ENCODE measurements at regions not wholly inside any gene's neighbourhood (a gene's known extent, or its start where the extent isn't known, plus 50 kb on each side); places are given as distances from the start of the nearest gene placed in this dataset.

GRCh38 chr9:135244271-135245221 is 157.1 kb downstream of the OLFM1 start:
- TF ChIP-seq REST (IDR thresholded peaks at IDR 0.05; ENCODE audit: insufficient read depth in 1 of 2, low read depth in 2 of 2, low read length in 2 of 2), result no peak
- no peak for TF ChIP-seq TAF1 (IDR thresholded peaks at IDR 0.05; ENCODE audit: borderline replicate concordance, insufficient read depth, low read length)
- TF ChIP-seq FOXP2 (optimal IDR thresholded peaks at IDR 0.05; ENCODE audit: borderline replicate concordance, extremely low read depth, extremely low read length, insufficient read depth), result no peak
- no peak for TF ChIP-seq POLR2AphosphoS5 (IDR thresholded peaks at IDR 0.05; ENCODE audit: low read depth, low read length)
- no peak for TF ChIP-seq SIN3A (IDR thresholded peaks at IDR 0.05; ENCODE audit: borderline replicate concordance, insufficient read depth, low read length)

- TF ChIP-seq REST (IDR thresholded peaks at IDR 0.05; ENCODE audit: insufficient read depth in 1 of 2, low read depth in 2 of 2, low read length in 2 of 2) (no peak), SIN3A (IDR thresholded peaks at IDR 0.05; ENCODE audit: borderline replicate concordance, insufficient read depth, low read length) (no peak), POLR2AphosphoS5 (IDR thresholded peaks at IDR 0.05; ENCODE audit: low read depth, low read length) (no peak), TAF1 (IDR thresholded peaks at IDR 0.05; ENCODE audit: borderline replicate concordance, insufficient read depth, low read length) (no peak), FOXP2 (optimal IDR thresholded peaks at IDR 0.05; ENCODE audit: borderline replicate concordance, extremely low read depth, extremely low read length, insufficient read depth) (no peak)
Observed at GRCh38 chr9:135245482-135246247, 158.2 kb downstream of the OLFM1 start.

- TF ChIP-seq SIN3A (IDR thresholded peaks at IDR 0.05; ENCODE audit: borderline replicate concordance, insufficient read depth, low read length), result no peak
- no peak for TF ChIP-seq FOXP2 (optimal IDR thresholded peaks at IDR 0.05; ENCODE audit: borderline replicate concordance, extremely low read depth, extremely low read length, insufficient read depth)
- no peak for TF ChIP-seq REST (IDR thresholded peaks at IDR 0.05; ENCODE audit: insufficient read depth in 1 of 2, low read depth in 2 of 2, low read length in 2 of 2)
- TF ChIP-seq POLR2AphosphoS5 (IDR thresholded peaks at IDR 0.05; ENCODE audit: low read depth, low read length), result no peak
- no peak for TF ChIP-seq TAF1 (IDR thresholded peaks at IDR 0.05; ENCODE audit: borderline replicate concordance, insufficient read depth, low read length)
Observed at GRCh38 chr9:135246248-135247205, 159.1 kb downstream of the OLFM1 start.

GRCh38 chr9:135247227-135247930 is 159.9 kb downstream of the OLFM1 start:
- TF ChIP-seq POLR2AphosphoS5 (IDR thresholded peaks at IDR 0.05; ENCODE audit: low read depth, low read length) (no peak), SIN3A (IDR thresholded peaks at IDR 0.05; ENCODE audit: borderline replicate concordance, insufficient read depth, low read length) (no peak), FOXP2 (optimal IDR thresholded peaks at IDR 0.05; ENCODE audit: borderline replicate concordance, extremely low read depth, extremely low read length, insufficient read depth) (no peak), TAF1 (IDR thresholded peaks at IDR 0.05; ENCODE audit: borderline replicate concordance, insufficient read depth, low read length) (no peak), REST (IDR thresholded peaks at IDR 0.05; ENCODE audit: insufficient read depth in 1 of 2, low read depth in 2 of 2, low read length in 2 of 2) (no peak)
